IgD-negative memory B cell (primary cell): ENCODE measurements at regions not wholly inside any gene's neighbourhood (a gene's known extent, or its start where the extent isn't known, plus 50 kb on each side); places are given as distances from the start of the nearest gene placed in this dataset.
A peak's percentile ranks its signal among the peaks of the same experiment; 100 is the strongest.

Experiments used
- H3K27ac Mint-ChIP-seq, 3 donors: one replicate each; pipeline ENCODE4 v1.8.0; 2020 to 2022; ENCODE audit warnings: mild to moderate bottlenecking in 3 of 3, mixed read lengths in 3 of 3, moderate library complexity in 1 of 3
- H3K27me3 Mint-ChIP-seq: one replicate; pipeline ENCODE4 v1.8.0; 2021; ENCODE audit warnings: mixed read lengths
- H3K36me3 Mint-ChIP-seq: one replicate; pipeline ENCODE4 v1.8.0; 2020; ENCODE audit warnings: mild to moderate bottlenecking, mixed read lengths
- H3K4me1 Mint-ChIP-seq, 3 donors: one replicate each; pipeline ENCODE4 v1.8.0; 2020 to 2022; ENCODE audit warnings: mixed read lengths in 3 of 3, mild to moderate bottlenecking in 1 of 3
- H3K4me3 Mint-ChIP-seq, 4 donors: one replicate each; pipeline ENCODE4 v1.8.0; 2020 to 2022; ENCODE audit warnings: mild to moderate bottlenecking in 4 of 4, mixed read lengths in 4 of 4, moderate library complexity in 3 of 4
- H3K9me3 Mint-ChIP-seq, 3 donors: one replicate each; pipeline ENCODE4 v1.8.0; 2020 to 2021; ENCODE audit warnings: mixed read lengths in 3 of 3, mild to moderate bottlenecking in 1 of 3

DNA sequence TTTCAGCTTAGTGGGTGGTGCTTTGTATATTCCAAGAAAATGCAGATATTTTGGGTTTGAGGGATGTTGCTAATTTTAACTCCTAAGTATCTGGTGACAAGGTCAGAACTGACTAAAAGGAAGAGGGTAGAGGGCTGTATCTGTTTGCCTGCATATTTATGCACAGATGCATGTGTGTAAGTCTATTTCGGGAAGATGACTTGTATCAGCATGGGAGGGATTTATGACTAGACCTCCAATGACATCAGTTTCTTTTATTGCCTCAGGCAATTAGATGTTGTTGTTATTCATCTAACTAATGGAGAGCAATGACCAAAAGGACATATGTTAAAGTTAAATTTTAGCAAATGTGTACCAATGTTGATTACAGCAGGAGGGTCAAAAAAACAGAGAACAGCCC, 734.3 kb downstream of the QKI start:
- no peak overlapping the region for H3K4me3 Mint-ChIP-seq
- H3K27me3 Mint-ChIP-seq = peaks cover 1% of the 10 kb centered on the region
- peaks cover 2 to 4% (median 4%) of the 10 kb centered on the region in 3 donors for H3K9me3 Mint-ChIP-seq
- no peaks in the 10 kb centered on the region for H3K4me1 Mint-ChIP-seq
- no peaks in the 10 kb centered on the region for H3K36me3 Mint-ChIP-seq
- peak overlapping the region in 1 of 3 donors; percentile 35 for H3K27ac Mint-ChIP-seq

DNA sequence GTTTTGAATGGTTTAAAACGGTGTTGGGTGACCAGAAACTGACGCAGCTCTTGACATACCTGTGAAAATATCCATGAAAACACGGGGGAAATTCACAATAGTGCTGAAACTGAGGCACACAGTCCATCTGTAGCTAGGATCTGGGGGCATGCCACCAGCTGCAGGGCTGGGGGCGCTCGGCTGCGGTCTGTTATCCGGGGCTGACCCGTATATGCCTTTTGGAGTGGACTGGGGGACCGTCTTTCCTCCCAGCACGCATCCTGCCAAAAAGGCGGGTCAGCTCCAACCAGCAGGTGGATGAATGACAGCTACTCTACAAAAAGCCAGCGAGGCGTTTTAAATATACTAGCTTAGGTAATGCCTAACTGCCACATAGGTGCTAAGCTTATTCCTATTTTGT, 729.8 kb downstream of the QKI start:
- H3K27me3 Mint-ChIP-seq = no peaks in the 10 kb centered on the region
- H3K4me1 Mint-ChIP-seq = no peaks in the 10 kb centered on the region
- no peaks in the 10 kb centered on the region for H3K36me3 Mint-ChIP-seq
- H3K9me3 Mint-ChIP-seq = peaks cover 4% of the 10 kb centered on the region in 3 donors
- no peak overlapping the region for H3K4me3 Mint-ChIP-seq
- no peak overlapping the region for H3K27ac Mint-ChIP-seq

- H3K4me3 Mint-ChIP-seq = no peak overlapping the region
- H3K36me3 Mint-ChIP-seq = no peaks in the 10 kb centered on the region
- peaks cover 0 to 4% (median 0%) of the 10 kb centered on the region in 3 donors for H3K9me3 Mint-ChIP-seq
- H3K4me1 Mint-ChIP-seq = no peaks in the 10 kb centered on the region
- no peak overlapping the region for H3K27ac Mint-ChIP-seq
- no peaks in the 10 kb centered on the region for H3K27me3 Mint-ChIP-seq
These were observed 727.8 kb downstream of the QKI start for GRCh38 chr6:164142322-164142721.

GRCh38 chr6:164135511-164136132, 721.1 kb downstream of the QKI start:
- H3K36me3 Mint-ChIP-seq = no peaks in the 10 kb centered on the region
- no peaks in the 10 kb centered on the region for H3K27me3 Mint-ChIP-seq
- peaks cover 0 to 6% (median 0%) of the 10 kb centered on the region in 3 donors for H3K9me3 Mint-ChIP-seq
- no peak overlapping the region for H3K4me3 Mint-ChIP-seq
- H3K27ac Mint-ChIP-seq = no peak overlapping the region
- peaks cover 0 to 2% (median 0%) of the 10 kb centered on the region in 3 donors for H3K4me1 Mint-ChIP-seq

DNA sequence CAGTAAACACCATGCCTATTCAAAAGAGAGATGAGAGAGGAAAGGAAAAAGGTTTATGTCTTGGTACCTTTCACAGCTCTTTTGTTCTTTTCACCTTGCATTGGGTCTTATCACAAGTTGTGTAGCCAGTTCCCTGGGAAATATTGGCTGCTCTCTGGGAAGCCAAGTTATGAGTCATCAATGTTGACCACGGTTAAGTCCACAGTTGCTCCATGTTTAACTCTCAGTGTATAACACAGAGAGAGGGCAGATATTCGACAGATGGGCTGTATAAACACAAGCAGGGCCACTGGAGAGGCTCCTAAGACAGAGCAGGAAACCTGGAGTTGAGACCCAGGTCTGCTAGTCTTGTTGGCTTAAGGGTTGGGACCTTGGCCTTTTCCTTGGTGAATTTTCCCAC, 718.6 kb downstream of the QKI start:
- H3K27me3 Mint-ChIP-seq = no peaks in the 10 kb centered on the region
- peaks cover 0 to 2% (median 0%) of the 10 kb centered on the region in 3 donors for H3K4me1 Mint-ChIP-seq
- no peak overlapping the region for H3K4me3 Mint-ChIP-seq
- no peaks in the 10 kb centered on the region for H3K36me3 Mint-ChIP-seq
- no peak overlapping the region for H3K27ac Mint-ChIP-seq
- peaks cover 0 to 5% (median 0%) of the 10 kb centered on the region in 3 donors for H3K9me3 Mint-ChIP-seq

DNA sequence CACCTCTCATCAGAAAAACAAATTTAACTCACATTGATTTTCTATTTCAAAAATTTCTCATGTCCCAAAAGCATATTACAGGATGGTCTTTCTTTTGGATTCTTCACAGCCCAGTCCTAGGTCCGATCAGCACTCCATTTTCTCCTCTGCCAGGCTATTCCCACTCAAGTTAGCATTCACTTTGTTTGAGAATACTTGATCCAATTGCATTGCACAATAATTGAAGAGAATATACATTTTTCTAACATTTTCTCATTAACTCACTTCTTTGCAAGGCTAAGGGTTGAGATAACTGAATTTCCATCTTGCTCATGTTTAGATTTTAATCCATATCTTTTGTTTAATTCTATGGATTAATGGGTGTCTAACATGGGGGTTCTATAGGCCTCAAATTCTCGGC, 716.1 kb downstream of the QKI start:
- no peak overlapping the region for H3K27ac Mint-ChIP-seq
- peaks cover 0 to 2% (median 0%) of the 10 kb centered on the region in 3 donors for H3K4me1 Mint-ChIP-seq
- H3K27me3 Mint-ChIP-seq = no peaks in the 10 kb centered on the region
- no peaks in the 10 kb centered on the region for H3K36me3 Mint-ChIP-seq
- H3K9me3 Mint-ChIP-seq = peaks cover 0 to 5% (median 2%) of the 10 kb centered on the region in 3 donors
- no peak overlapping the region for H3K4me3 Mint-ChIP-seq

- no peak overlapping the region for H3K4me3 Mint-ChIP-seq
- no peaks in the 10 kb centered on the region for H3K27me3 Mint-ChIP-seq
- H3K9me3 Mint-ChIP-seq = peaks cover 0 to 5% (median 2%) of the 10 kb centered on the region in 3 donors
- H3K27ac Mint-ChIP-seq = no peak overlapping the region
- H3K4me1 Mint-ChIP-seq = peaks cover 0 to 2% (median 0%) of the 10 kb centered on the region in 3 donors
- no peaks in the 10 kb centered on the region for H3K36me3 Mint-ChIP-seq
These were observed 715.6 kb downstream of the QKI start for GRCh38 chr6:164130151-164130550.

DNA sequence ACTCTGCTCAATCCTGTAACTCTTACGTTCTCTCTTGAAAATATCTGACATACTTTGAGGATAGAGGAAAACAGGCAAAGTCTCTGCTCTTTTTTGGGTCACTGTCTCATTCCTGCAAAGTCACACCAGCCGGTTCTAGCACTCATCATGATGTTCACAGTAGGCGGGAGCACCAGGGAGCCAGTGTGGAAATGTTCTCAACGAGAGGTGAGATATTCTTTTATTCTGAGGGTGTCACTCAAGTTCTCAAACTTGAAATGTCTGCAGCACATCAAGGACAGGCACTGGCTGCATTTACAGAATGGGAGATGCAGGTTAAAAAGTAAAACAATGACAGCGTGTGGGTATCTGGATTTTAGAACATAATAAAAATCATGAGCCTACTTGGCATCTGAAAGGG, 714.7 kb downstream of the QKI start:
- H3K27me3 Mint-ChIP-seq = no peaks in the 10 kb centered on the region
- no peak overlapping the region for H3K27ac Mint-ChIP-seq
- no peaks in the 10 kb centered on the region for H3K36me3 Mint-ChIP-seq
- peaks cover 0 to 2% (median 2%) of the 10 kb centered on the region in 3 donors for H3K9me3 Mint-ChIP-seq
- H3K4me3 Mint-ChIP-seq = no peak overlapping the region
- no peaks in the 10 kb centered on the region for H3K4me1 Mint-ChIP-seq

GRCh38 chr6:164128101-164128500, 713.6 kb downstream of the QKI start:
- H3K27ac Mint-ChIP-seq = no peak overlapping the region
- no peak overlapping the region for H3K4me3 Mint-ChIP-seq
- no peaks in the 10 kb centered on the region for H3K27me3 Mint-ChIP-seq
- H3K9me3 Mint-ChIP-seq = peaks cover 0 to 2% (median 2%) of the 10 kb centered on the region in 3 donors
- no peaks in the 10 kb centered on the region for H3K4me1 Mint-ChIP-seq
- no peaks in the 10 kb centered on the region for H3K36me3 Mint-ChIP-seq

- Mint-ChIP-seq H3K4me1 (no peaks in the 10 kb centered on the region), H3K4me3 (no peak overlapping the region), H3K27me3 (no peaks in the 10 kb centered on the region), H3K9me3 (peaks cover 0 to 5% (median 2%) of the 10 kb centered on the region in 3 donors), H3K36me3 (no peaks in the 10 kb centered on the region), H3K27ac (no peak overlapping the region)
These were observed 710.5 kb downstream of the QKI start for GRCh38 chr6:164124986-164125385.

DNA sequence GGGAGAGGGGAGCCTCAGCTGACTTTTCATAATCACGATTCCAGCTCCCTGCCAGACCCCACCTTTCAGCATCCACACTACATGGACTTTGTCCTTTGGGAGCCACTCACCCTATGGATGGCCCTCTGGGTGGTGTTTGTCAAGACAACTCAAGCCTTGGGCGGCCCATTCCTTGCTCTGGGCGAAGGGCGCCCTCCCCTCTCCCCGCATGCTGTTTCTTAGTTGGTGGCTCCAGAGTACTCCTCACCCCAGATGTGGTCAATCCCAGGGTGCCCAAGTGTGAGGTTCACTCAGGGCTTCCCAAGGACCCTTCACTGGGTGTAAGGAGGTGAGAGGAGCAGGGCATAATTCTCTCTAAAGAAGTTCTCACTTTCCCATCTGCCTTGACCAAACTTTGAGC, 710.0 kb downstream of the QKI start:
- Mint-ChIP-seq H3K4me3 (peak overlapping the region in 1 of 4 donors; percentile 25), H3K27me3 (no peaks in the 10 kb centered on the region), H3K27ac (no peak overlapping the region), H3K36me3 (no peaks in the 10 kb centered on the region), H3K9me3 (peaks cover 0 to 5% (median 2%) of the 10 kb centered on the region in 3 donors), H3K4me1 (no peaks in the 10 kb centered on the region)

DNA sequence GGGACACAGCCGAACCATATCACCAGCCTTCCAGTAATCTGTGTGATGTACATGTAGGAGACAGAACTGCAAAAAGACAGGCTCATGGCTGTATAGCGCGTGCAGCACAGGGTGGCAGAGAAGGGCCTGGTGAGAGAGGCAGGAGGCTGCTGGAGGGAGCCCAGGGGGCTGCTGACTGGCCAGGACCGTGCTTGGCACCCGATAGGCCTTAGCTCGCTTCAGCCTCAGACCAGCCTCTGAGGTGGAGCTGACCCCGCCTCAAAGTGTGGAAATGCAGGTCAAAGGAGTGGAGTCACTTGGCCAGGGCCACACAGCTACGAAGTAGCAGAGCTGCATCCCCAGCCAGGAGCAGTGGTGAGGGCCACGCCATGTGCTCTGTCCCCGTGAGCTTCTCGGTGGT, 707.6 kb downstream of the QKI start:
- Mint-ChIP-seq H3K4me1 (no peaks in the 10 kb centered on the region), H3K9me3 (peaks cover 0 to 7% (median 0%) of the 10 kb centered on the region in 3 donors), H3K4me3 (no peak overlapping the region), H3K36me3 (no peaks in the 10 kb centered on the region), H3K27me3 (peaks cover 2% of the 10 kb centered on the region), H3K27ac (no peak overlapping the region)

GRCh38 chr6:164121527-164121926, 707.0 kb downstream of the QKI start:
- H3K9me3 Mint-ChIP-seq = peaks cover 0 to 7% (median 0%) of the 10 kb centered on the region in 3 donors
- H3K27ac Mint-ChIP-seq = no peak overlapping the region
- no peak overlapping the region for H3K4me3 Mint-ChIP-seq
- no peaks in the 10 kb centered on the region for H3K36me3 Mint-ChIP-seq
- peaks cover 2% of the 10 kb centered on the region for H3K27me3 Mint-ChIP-seq
- no peaks in the 10 kb centered on the region for H3K4me1 Mint-ChIP-seq

- H3K4me3 Mint-ChIP-seq = no peak overlapping the region
- peaks cover 9% of the 10 kb centered on the region for H3K27me3 Mint-ChIP-seq
- H3K9me3 Mint-ChIP-seq = peaks cover 0 to 2% (median 0%) of the 10 kb centered on the region in 3 donors
- no peaks in the 10 kb centered on the region for H3K4me1 Mint-ChIP-seq
- H3K27ac Mint-ChIP-seq = no peak overlapping the region
- H3K36me3 Mint-ChIP-seq = no peaks in the 10 kb centered on the region
These were observed 700.1 kb downstream of the QKI start for GRCh38 chr6:164114651-164115050.

GRCh38 chr6:164114051-164114450, 699.5 kb downstream of the QKI start:
- Mint-ChIP-seq H3K9me3 (peaks cover 0 to 2% (median 0%) of the 10 kb centered on the region in 3 donors), H3K27me3 (peaks cover 9% of the 10 kb centered on the region), H3K27ac (no peak overlapping the region), H3K36me3 (no peaks in the 10 kb centered on the region), H3K4me3 (no peak overlapping the region), H3K4me1 (no peaks in the 10 kb centered on the region)

- H3K4me1 Mint-ChIP-seq = no peaks in the 10 kb centered on the region
- H3K4me3 Mint-ChIP-seq = no peak overlapping the region
- peaks cover 0 to 2% (median 0%) of the 10 kb centered on the region in 3 donors for H3K9me3 Mint-ChIP-seq
- no peak overlapping the region for H3K27ac Mint-ChIP-seq
- H3K36me3 Mint-ChIP-seq = no peaks in the 10 kb centered on the region
- H3K27me3 Mint-ChIP-seq = peaks cover 9% of the 10 kb centered on the region
These were observed 699.1 kb downstream of the QKI start for GRCh38 chr6:164113637-164114036.
